Lower leg skin (tissue), 3 donors: ENCODE measurements at regions not wholly inside any gene's neighbourhood (a gene's known extent, or its start where the extent isn't known, plus 50 kb on each side); places are given as distances from the start of the nearest gene placed in this dataset.

Experiments used
- POLR2A ChIP-seq, 2 donors: fragments of 450-650 bp; IDR thresholded peaks; one replicate each; pipeline ENCODE4 v1.6.1; 2016 to 2017; ENCODE audit warnings: antibody characterized with exemption in 2 of 2, mild to moderate bottlenecking in 1 of 2, moderate library complexity in 1 of 2
- TF ChIP-seq, protein P1 (sequence below), 3 donors: fragments of 450-650 bp; IDR thresholded peaks; one replicate each; pipeline ENCODE4 v1.5.1; 2016; ENCODE audit warnings: antibody characterized with exemption in 3 of 3, mild to moderate bottlenecking in 3 of 3, moderate library complexity in 2 of 3

DNA sequence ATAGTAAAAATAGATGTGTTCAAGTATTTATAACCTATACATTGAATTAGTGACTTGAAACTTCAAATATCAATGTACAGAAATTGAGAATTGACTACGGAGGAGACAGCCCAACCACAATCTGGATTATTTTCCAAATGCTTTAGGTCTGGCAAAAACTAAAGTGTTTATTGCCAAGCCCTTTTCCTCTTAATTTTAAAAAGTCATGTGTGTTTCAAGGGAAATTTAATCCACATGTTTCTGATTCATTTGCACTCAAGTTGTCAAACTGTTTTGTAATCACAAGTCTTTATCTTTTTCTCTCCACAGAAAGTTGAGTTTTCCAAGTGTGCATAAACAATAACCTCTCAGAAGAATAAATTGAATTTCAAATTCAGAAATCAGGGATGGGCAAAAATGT, 350.8 kb upstream of the RSPO3 start:
- TF ChIP-seq, protein P1, sequence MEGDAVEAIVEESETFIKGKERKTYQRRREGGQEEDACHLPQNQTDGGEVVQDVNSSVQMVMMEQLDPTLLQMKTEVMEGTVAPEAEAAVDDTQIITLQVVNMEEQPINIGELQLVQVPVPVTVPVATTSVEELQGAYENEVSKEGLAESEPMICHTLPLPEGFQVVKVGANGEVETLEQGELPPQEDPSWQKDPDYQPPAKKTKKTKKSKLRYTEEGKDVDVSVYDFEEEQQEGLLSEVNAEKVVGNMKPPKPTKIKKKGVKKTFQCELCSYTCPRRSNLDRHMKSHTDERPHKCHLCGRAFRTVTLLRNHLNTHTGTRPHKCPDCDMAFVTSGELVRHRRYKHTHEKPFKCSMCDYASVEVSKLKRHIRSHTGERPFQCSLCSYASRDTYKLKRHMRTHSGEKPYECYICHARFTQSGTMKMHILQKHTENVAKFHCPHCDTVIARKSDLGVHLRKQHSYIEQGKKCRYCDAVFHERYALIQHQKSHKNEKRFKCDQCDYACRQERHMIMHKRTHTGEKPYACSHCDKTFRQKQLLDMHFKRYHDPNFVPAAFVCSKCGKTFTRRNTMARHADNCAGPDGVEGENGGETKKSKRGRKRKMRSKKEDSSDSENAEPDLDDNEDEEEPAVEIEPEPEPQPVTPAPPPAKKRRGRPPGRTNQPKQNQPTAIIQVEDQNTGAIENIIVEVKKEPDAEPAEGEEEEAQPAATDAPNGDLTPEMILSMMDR (IDR thresholded peaks at IDR 0.05), result no peak
- TF ChIP-seq POLR2A (IDR thresholded peaks at IDR 0.05), result no peak
